HG03064 (cell line): ENCODE measurements at regions not wholly inside any gene's neighbourhood (a gene's known extent, or its start where the extent isn't known, plus 50 kb on each side); places are given as distances from the start of the nearest gene placed in this dataset.
"Not testable (repeated sequence)": the region's sequence is repeated elsewhere in the genome, so short reads cannot be mapped to it uniquely, and the experiment has no call there.

Source experiments
- ATAC-seq: cut with Tn5 transposase; IDR thresholded peaks from one replicate; pipeline ENCODE4 v1.9.1; 2021; ENCODE audit warnings: low read depth; ENCODE audit not compliant: unreplicated experiment

GRCh38 chr1:189305279-189305678, 1172.4 kb downstream of the BRINP3 start:
- ATAC-seq = no peak

- ATAC-seq = no peak
Observed at GRCh38 chr1:189311915-189312314, 1165.7 kb downstream of the BRINP3 start.

GRCh38 chr1:189312499-189312898, 1165.2 kb downstream of the BRINP3 start:
- no peak for ATAC-seq

GRCh38 chr1:189313488-189313887, 1164.2 kb downstream of the BRINP3 start:
- ATAC-seq = no peak

GRCh38 chr1:189315035-189315901, 1162.4 kb downstream of the BRINP3 start:
- no peak for ATAC-seq

- ATAC-seq = no peak
Observed at GRCh38 chr1:189323091-189323490, 1154.6 kb downstream of the BRINP3 start.

GRCh38 chr1:189331071-189331470, 1146.6 kb downstream of the BRINP3 start:
- not testable (repeated sequence) for ATAC-seq

GRCh38 chr1:189336115-189337100, 1141.3 kb downstream of the BRINP3 start:
- ATAC-seq = no peak

- no peak for ATAC-seq
Observed at GRCh38 chr1:189349607-189350006, 1128.1 kb downstream of the BRINP3 start.

GRCh38 chr1:189350983-189351616, 1126.6 kb downstream of the BRINP3 start:
- ATAC-seq = no peak

GRCh38 chr1:189351960-189352359, 1125.7 kb downstream of the BRINP3 start:
- ATAC-seq = no peak

GRCh38 chr1:189356206-189356605, 1121.5 kb downstream of the BRINP3 start:
- ATAC-seq = no peak

GRCh38 chr1:189357317-189357716, 1120.3 kb downstream of the BRINP3 start:
- ATAC-seq = no peak

- ATAC-seq = no peak
Observed at GRCh38 chr1:189369612-189370011, 1108.1 kb downstream of the BRINP3 start.

GRCh38 chr1:189374816-189375215, 1102.8 kb downstream of the BRINP3 start:
- no peak for ATAC-seq

GRCh38 chr1:189405419-189405818, 1072.2 kb downstream of the BRINP3 start:
- ATAC-seq = no peak

GRCh38 chr1:189409774-189410173, 1067.9 kb downstream of the BRINP3 start:
- ATAC-seq = no peak

GRCh38 chr1:189424746-189425331, 1052.8 kb downstream of the BRINP3 start:
- no peak for ATAC-seq

GRCh38 chr1:189429610-189430009, 1048.1 kb downstream of the BRINP3 start:
- no peak for ATAC-seq

GRCh38 chr1:189431447-189431846, 1046.2 kb downstream of the BRINP3 start:
- no peak for ATAC-seq
